SIG-M5 treated with dmso at 0.1 percent for 504 hours (cell line): ENCODE measurements at regions not wholly inside any gene's neighbourhood (a gene's known extent, or its start where the extent isn't known, plus 50 kb on each side); places are given as distances from the start of the nearest gene placed in this dataset.
"Not testable (repeated sequence)": the region's sequence is repeated elsewhere in the genome, so short reads cannot be mapped to it uniquely, and the experiment has no call there.

Source experiments
- DNase-seq: peaks from one replicate; lab custom pipeline; 2025; ENCODE audit not compliant: unreplicated experiment; lab: John Stamatoyannopoulos, UW

DNA sequence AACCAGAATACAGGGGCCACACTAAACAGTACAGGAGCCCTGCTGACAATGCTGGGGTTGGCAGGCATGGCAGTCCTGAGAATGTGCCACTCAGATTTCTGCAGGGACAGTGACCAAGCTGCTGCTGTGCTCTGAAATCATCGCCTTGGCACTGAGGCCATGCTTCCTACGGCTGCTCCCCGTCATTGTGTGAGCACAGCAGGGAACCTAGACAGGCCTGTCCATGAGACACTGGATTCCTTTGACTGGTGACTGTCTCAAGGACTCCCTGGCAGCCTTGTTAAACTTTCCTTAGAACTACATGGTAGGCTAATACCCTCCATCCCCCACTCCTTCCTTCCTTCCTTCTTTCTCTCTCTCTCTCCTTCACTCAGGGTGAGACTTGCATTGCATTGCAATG lies 111.4 kb downstream of the LUZP4 start:
- DNase-seq = no peak

DNA sequence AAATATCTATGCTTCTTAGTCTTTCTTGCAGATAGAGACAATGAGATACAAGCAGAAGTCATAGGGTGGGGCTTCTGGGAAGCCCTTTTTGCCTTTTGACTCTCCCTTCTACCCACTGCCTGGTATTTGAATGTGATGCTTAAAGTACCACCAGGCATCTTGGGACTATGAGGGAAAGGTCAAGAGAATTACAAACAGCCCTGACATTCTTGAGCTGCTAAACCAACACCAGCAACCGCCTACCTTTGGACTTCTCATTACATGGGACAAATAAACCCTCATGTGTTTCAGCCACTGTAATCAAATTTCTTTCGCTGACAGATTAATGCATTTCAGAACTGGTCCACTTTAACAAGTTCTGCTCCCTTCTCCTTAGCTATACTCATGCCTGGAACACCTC lies 112.8 kb downstream of the LUZP4 start:
- DNase-seq = no peak

DNA sequence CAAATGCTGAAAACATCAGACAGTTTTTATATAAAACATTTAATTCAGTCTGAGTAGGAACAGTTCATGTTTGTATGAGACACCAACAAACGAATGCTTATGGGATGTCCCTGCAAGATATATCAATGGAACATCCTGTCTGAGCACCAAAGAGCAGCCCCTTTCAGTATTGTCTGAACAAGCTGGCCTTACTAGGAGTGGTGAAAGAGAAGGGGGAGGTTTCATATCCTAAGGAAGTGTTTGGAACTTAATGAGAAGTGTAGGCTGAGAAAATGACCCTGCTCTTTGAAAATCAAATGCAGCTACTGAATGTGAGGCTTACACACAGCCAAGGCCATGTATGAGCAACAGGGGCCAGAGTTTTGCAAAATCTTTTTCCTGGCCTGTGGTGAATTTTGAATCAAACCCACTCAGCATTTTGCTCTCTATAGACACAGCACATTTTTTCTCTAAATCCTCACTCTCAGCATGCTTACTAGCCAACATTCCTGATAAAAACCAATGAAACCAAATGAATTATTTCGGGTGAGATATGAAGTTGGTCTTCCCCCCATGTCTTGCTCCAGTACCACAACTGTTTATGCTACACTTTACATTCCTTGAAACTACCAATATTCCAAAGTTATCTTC lies 119.4 kb downstream of the LUZP4 start:
- DNase-seq = no peak

DNA sequence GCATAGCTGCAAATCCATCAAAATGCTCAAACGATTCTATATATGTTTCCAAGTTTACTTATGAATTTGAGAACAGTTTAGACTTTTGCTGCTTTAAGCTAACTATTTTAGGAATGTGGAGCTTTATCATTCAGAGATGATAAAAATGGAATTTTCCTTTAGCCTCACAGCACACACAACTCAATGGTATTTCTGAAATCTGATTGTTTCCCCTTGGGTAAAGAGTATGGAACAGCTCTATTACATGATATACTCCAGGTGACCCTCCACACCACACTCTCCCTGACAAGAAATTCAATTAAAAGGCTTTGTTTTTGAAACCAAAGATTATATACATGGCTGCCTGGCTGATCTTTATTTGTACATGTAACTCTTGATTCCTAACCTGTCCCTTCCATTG lies 120.0 kb downstream of the LUZP4 start:
- no peak for DNase-seq

DNA sequence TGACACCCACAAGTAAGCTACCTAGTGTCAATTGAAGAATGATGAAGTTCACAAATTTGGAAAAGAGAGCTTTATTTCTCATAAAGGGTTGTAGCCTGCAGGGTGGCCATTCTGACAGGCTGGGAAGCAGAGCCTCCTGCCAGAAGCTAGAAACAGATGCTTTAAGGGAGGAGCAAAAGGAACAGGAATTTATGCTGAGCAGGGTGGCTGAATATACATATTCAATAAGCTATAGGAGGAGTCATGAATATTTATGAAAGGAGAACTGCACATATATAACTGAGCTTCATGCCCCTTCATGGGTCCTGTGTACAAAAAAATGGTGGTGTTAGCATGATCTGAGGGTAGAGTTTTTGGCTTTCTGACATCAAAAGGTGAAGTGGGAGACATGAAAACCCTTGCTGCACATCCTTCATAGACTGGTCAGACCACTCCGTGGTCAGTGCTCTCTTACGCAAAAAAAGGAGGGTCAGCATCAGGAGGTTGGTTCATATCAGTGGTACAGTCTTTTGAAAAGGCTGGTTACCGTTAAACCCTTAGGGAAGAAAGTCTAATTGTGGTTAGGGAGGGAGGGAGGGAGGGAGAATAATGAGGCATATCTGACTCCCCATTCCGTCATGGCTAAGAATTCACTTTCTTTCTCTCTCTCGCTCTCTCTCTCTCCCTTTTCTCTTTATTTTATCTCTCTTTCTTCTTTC lies 121.4 kb downstream of the LUZP4 start:
- no peak for DNase-seq

DNA sequence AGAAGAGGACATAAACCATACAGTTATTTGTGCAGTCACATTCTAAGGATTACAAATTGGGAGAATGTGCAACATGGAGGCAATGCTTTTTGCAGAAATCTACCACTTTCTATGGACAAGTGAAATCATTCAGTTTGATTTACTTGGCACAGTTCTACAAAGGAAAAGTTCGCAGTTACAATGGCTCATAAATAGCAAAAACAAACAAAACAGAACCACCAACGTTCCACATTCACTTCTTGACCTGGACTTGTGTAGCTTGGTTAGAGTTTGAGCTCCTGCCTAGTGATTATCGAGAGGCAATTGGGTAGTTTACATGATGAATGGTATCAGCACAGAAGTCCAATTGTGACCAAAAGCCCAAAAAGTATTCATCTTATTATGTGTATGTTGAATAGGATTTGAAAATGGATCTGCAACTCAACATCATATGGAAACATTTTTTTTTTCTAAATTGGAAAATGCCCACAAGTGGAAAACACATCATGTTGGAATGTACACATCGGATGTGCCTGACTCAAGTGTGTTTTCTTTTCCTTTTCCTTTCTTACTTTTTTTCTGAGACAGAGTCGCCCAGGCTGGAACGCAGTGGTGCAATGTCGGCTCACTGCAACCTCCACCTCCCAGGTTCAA lies 123.8 kb downstream of the LUZP4 start:
- no peak for DNase-seq

DNA sequence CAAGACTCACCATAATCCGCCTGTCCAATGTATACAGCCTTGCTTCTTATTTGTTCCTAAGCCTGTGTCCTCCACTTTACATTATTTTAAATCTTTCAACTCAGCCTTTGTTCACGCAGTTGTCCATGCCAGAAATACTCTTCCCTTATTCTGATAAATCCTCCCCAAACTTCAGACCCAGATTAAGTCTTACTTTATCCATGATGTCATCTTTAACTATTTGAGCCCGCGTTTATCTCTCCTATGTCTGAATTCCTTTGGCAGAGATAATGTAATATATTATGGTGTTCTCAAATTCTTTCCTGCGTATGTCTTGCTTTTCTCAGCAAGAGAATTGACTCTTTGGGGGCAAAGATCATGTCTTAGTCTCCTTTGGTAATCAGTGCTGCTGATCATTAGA lies 129.6 kb downstream of the LUZP4 start:
- DNase-seq = no peak

DNA sequence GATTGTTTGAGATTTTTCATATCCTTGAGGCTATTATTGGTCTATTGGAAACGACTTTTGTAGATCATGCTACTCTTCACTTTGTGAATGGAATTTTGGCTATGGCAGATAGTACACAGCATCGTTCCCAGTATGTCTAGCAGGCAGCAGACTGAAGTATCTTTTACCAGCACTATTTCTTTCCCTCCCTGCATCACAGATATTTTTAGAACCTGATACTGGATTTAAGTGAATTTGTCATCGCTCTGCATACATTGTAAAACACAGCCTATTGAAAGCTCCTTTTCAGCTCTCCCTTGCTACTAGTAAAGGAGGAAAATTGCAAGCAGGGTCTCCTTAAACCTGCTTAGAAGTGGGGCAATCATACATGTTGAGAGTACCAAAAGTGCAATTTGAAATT lies 133.6 kb downstream of the LUZP4 start:
- no peak for DNase-seq

DNA sequence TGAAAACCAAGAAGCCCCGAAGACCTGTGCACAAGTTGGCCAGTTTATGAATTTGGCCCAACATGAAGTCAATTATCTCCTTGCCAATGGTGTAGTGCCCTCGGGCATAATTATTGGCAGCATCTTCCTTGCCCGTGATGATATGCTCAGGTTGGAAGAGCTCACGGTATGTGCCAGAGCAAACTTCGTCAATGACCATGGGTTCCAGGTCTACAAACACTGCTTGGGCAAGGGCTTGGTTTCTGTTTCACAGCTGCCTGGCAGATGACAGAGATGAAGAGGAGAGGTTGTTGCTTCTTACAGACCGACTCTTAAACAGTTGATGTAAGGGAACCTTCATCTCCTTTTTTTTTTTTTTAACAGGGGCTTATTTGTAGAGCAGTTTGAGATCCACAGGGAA lies 135.6 kb upstream of the PLS3 start:
- DNase-seq = no peak

DNA sequence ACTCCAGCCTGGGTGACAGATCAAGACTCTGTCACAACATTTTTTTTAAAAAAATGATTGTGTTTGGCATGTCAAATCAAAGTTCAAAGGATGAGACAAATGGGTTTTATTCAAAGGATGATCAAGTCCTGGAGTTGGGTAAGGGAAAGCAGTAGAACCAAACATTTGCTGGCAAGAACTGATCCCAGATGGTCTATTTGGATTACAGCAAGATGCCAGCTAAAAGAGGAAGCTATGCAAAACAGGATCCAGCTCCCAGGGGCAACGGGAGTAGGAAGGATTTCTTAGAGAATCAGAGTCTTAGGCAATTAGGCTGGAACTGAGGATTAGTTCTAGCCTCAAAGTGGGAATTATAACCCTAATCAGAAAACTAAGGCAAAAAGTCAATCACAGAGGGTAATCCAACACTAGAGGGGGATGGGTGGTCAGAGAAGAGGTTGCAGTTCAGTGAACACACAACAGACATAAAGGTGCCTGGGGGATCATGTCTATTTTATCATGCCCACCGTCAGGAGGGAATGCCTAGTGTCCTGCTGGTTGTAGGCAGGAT lies 133.0 kb upstream of the PLS3 start:
- no peak for DNase-seq

DNA sequence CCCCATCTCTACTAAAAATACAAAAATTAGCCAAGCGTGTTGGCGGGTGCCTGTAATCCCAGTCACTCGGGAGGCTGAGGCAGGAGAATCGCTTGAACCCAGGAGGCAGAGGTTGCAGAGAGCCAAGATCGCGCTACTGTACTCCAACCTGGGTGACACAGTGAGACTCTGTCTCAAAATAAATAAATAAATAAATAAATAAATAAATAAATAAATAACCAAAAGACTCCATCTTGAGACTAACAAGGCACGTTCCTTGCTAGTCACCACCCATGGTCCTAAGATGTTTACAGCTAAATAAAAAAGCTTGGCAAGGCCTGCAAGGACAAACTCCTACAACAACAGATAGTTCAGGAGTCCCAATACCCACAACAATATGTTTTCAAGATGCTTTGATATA lies 126.1 kb upstream of the PLS3 start:
- DNase-seq = not testable (repeated sequence)

DNA sequence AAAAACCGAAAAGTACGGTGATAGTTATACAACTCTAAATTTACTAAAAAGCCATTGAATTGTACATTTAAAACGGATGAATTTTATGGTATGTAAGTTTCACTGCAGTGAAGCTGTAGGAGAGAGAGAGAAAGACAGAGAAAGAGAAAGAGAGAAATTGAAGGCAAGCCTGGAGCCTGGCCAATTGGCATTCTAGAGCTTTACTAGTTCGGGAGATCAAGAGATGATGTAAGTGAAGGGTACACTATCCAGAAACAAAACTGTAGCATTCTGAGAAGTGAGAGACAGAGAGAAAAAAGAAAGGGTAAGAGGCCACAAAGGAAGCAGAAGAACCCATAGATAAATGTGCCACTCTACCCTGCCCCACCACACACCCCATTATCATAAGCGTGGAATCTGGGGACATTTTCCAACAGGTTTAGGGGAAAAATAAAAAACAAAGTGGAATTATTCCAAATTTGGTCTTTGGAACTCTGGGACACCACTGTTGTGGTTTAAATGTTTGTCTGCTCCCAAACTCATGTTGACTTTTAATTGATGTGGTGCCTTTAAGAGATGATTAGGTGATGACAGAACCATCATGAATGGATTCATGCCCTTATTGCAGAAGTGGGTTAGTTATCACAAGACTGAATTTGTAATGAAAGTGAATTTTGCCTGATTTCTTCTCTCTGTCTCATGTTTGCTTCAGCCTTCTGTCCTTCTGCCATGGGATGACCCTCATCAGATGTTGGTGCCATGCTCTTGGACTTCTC lies 123.0 kb upstream of the PLS3 start:
- DNase-seq = no peak

DNA sequence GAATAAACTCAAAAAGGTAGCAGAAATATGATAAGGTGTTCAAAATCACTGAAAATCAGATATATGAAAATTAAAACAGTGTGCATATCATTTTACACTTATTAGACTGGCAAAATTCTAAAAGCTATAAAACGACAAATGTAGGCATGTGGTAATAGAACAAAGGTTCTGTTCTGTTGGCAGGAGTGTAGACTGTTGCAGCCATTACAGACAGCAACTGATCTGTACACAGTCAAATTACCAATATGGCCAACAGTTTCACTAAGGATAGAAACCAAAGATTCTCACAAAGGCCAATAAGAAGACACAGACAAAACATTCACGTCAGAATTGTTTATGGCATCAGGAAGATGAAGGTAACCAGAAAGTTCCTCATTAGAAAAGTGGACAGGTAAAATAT lies 112.8 kb upstream of the PLS3 start:
- no peak for DNase-seq

DNA sequence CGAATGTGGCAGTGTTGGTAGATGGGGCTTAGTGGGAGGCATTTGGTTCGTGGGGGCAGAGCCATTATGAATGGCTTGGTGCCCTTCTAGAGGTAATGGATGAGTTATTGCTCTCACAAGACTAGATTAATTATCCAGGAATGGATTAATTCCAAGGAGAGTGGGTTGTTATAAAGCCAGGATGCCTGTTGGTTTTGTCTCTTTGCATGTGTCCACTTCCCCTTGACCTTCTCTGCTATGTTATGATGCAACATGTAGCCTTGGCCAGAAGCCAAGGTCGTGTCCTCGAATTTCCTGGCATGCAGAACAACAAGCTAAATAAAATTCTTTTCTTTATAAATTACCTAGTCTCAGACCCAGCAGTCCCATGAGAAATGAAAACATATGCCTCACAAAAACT lies 111.2 kb upstream of the PLS3 start:
- no peak for DNase-seq

DNA sequence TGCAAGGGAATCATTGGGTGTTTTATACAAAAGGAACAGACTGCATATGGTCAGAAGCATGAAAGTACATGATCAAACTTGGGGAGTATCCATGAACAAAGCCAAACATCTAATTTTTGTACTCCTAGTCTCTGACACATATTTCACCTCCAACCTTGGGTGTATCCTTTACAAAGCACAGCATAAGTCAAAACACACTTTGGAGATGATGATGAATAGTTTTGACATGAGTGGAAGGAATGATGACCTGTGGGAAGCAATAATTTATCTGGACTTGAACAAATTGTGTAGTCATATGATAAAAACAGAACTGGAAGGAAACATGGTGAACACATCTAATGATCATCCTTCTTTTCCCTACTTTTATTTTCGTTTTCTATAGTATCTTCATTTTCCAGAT lies 108.7 kb upstream of the PLS3 start:
- no peak for DNase-seq

DNA sequence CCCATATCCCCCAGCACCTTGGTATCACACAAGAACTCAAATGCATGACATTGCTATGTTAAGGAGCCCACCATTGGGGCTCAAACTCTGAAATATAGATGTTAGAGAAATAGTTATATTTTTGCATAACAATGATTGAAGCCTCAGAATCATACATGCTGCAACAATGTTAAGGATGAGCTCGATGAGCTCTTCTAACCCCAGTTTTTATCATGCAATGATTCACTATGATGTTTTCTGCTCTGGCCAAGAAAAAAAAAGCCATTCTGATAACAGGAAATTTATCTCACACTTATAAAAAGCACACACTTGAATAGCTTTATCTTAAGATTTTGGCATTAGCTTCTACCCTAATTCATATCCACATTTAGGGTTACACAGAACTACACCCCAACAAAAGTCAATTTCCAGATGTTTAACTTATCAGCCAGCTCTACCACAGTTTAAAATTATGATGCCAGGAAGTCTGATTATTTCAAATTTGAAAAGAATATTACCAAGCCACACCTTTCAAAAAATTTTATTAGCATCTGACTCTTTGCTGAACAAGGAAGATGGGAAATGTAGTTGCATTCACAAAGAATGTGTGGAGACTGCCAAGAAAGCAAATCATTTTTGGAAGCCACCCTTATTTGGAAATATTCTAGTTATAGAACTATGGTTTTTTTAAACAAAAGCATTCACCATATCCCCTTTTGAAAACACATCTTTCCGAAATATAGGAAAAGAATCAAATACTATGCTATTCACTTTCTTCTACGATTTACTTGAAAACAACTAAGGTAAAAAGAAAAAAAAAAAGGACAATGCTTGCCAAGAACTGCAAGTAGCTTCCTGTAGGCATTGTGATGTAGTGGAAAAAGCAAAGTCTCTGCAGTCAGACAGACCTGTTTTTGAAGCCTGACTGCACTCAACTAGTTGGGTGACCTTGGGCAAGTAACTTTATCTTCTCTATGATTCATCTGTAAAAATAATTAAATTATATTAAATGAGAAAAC lies 100.8 kb upstream of the PLS3 start:
- DNase-seq = no peak

DNA sequence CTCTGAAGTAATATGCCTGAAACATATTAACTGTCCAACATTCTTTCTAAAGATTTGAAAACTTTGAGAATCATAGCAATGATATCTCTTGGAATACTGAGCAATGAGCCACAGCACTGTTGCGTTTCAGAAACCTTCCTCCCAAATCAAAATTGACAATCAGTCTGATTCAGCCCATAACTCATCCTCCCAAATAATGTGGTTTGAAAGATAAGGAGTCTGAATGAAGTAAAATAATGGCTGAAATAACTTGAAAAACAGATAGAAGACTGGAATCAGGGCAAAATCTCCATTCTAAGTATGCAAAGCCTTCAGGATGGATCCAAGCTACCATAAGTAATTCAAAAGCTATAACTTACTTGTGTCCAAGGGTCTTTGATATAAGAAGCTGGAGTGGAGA lies 98.6 kb upstream of the PLS3 start:
- no peak for DNase-seq

DNA sequence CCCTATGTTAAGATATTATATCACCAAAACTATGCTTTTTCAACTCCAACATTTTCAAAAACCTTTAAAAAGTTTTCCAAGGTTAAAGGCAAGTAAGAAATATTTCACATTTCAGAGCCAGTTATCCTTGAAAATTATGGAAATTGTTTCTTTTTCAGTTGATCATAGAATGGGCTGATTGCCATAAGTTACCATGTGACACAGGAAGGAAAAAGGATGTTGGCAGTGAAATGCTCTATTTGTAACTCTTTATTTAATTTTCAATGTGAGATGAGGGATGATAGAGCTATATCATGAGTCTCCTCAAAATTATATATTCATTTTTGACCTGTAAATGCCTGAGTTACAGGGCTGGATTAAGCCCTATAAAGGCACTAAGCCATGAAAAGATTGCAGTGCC lies 93.0 kb upstream of the PLS3 start:
- DNase-seq = no peak

DNA sequence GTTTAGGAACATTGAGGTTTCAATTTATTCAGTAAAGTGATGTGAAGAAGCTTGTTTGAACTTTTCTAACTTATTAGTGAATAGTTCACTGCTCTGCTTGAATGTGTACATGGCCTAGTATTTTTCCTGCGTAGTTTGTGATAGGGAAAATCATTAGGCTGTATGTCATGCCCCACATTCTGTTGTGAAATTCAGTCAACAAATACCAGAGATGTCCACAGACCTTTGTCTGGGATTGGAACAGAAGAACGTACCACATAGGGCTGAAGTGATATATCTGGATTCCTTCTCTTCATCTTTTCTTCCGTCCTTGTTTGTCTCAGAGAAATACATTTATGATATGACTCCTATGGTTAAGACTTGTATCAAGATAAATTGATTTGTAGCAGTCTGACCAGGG lies 88.8 kb upstream of the PLS3 start:
- no peak for DNase-seq

DNA sequence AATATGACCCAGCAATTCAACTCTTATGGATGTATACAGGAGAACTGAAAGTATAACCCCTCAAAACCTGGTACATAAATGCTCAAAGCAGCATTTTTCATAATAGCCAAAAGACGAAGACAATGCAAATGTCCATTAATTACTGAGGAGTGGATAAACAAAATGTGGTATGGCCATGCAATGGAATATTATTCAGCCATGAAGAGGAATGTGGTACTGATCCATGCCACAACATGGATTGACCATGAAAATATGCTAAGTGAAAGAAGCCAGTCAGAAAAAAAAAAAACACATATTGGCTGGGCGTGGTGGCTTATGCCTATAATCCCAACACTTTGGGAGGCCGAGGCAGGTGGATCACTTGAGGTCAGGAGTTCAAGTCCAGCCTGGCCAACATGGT lies 74.5 kb upstream of the PLS3 start:
- DNase-seq = no peak
